ENCODE measurements at regions not wholly inside any gene's neighbourhood (a gene's known extent, or its start where the extent isn't known, plus 50 kb on each side); places are given as distances from the start of the nearest gene placed in this dataset.

DNA sequence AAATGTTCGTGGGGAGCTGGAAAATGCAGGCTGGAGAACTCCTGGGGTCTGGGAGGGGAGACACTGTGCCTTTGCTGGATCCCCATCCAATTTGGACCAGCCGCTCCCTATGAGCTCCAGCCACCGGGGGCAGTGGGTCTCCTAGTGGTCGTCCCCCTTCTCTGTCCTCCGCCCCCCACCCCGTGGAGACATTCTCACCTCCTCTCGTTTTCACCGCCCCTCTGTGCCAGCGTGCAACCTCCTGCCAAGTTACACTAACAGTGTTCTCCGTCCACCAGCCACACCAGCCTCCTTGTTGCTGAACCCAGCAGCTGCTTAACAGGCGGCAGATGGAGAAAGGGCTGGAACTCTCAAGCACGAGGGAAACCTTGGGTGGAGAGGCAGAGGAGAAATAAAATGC, 67.4 kb upstream of the SOX9 start:
- CTCF ChIA-PET = interaction anchor here (0.6 to 0.7 kb wide), 2 partner anchors 330 to 857 kb away, joined by 3 read pairs; no protein-coding TSS in a partner anchor
- H3K27ac ChIP-seq (ENCODE audit: insufficient read depth, low read length) = no peak overlapping the region
- ATAC-seq (ENCODE audit: low read depth) (no peak), DNase-seq (no peak)
- no peaks in the 10 kb centered on the region for H3K9me3 ChIP-seq (ENCODE audit: control insufficient read depth, insufficient read depth, low read length)
- no peak overlapping the region for H2AK9ac ChIP-seq (replicated peaks; ENCODE audit: low read depth, low read length, poor library complexity)
- no peak overlapping the region for H4K91ac ChIP-seq (ENCODE audit: insufficient read depth, low read depth, low read length)
- H3K9ac ChIP-seq (ENCODE audit: low read depth, low read length) = no peak overlapping the region
- no peak overlapping the region for H2AK5ac ChIP-seq (ENCODE audit: low read depth, low read length)
- no peaks in the 10 kb centered on the region for H3K9me1 ChIP-seq (ENCODE audit: insufficient read depth, low read length)
- no peak overlapping the region for H2BK5ac ChIP-seq (ENCODE audit: low read depth, low read length, poor library complexity, severe bottlenecking)
- H4K8ac ChIP-seq (ENCODE audit: low read depth in 2 of 2, low read length in 2 of 2) = no peak overlapping the region
- intact Hi-C loops (cut with micrococcal nuclease) (no loop called here), dilution Hi-C loops (cut with HindIII; ENCODE audit: low sequenced_read_pairs, unreplicated experiment) (no loop called here), in situ Hi-C loops (cut with MboI; ENCODE audit: low sequenced_read_pairs) (no loop called here)
- H3K18ac ChIP-seq (ENCODE audit: low read depth, low read length) = no peak overlapping the region
- H4K20me1 ChIP-seq (ENCODE audit: insufficient read depth, low read length) = no peaks in the 10 kb centered on the region
- H3K23ac ChIP-seq (ENCODE audit: low read depth, low read length) = no peak overlapping the region
- H3K36me3 ChIP-seq (ENCODE audit: control insufficient read depth, insufficient read depth, low read length) = no peaks in the 10 kb centered on the region
- H3K4me2 ChIP-seq (ENCODE audit: low read depth, low read length) = no peak overlapping the region
- no peak overlapping the region for H3K56ac ChIP-seq (ENCODE audit: extremely low read depth, insufficient read depth, low read length)
- no TSS peak for BruUV-seq (replicated peaks)
- no peak overlapping the region for H4K5ac ChIP-seq (ENCODE audit: low read depth, low read length)
- H3K4me3 ChIP-seq (ENCODE audit: insufficient read depth, low read depth, low read length) = no peak overlapping the region
- no peak overlapping the region for H2BK15ac ChIP-seq (ENCODE audit: low read depth, low read length)
- no peak overlapping the region for H2BK120ac ChIP-seq (ENCODE audit: low read depth, low read length)
- POLR2A ChIA-PET (ENCODE audit: unreplicated experiment) = no interaction called here
- no peak overlapping the region for H3K4ac ChIP-seq (ENCODE audit: low read depth, low read length)
- H2AFZ ChIP-seq (replicated peaks; ENCODE audit: low read length, poor library complexity) = no peak overlapping the region
- H2BK20ac ChIP-seq (ENCODE audit: low read depth, low read length) = no peak overlapping the region
- no peaks in the 10 kb centered on the region for H3K79me1 ChIP-seq (ENCODE audit: low read depth in 1 of 2, low read length in 2 of 2)
- TF ChIP-seq NFE2L2 (IDR thresholded peaks at IDR 0.05; ENCODE audit: low read depth, low read length) = no peak
- peaks cover 22% of the 10 kb centered on the region for H3K27me3 ChIP-seq (ENCODE audit: control insufficient read depth, insufficient read depth, low read length)
- H3K14ac ChIP-seq (replicated peaks; ENCODE audit: low read depth, low read length) = no peak overlapping the region
- no peaks in the 10 kb centered on the region for H3K4me1 ChIP-seq (ENCODE audit: control insufficient read depth, insufficient read depth, low read length)
- WGBS, 2 experiments (ENCODE audit: extremely low coverage in 2 of 2, insufficient read length in 1 of 2) = no CpG with 5 or more reads among the region's 12 CpGs

All from IMR-90 (cell line).